GM18520 (cell line): ENCODE measurements at regions not wholly inside any gene's neighbourhood (a gene's known extent, or its start where the extent isn't known, plus 50 kb on each side); places are given as distances from the start of the nearest gene placed in this dataset.
"Not testable (repeated sequence)": the region's sequence is repeated elsewhere in the genome, so short reads cannot be mapped to it uniquely, and the experiment has no call there.

Experiments
- ATAC-seq: cut with Tn5 transposase; IDR thresholded peaks from one replicate; pipeline ENCODE4 v1.9.1; 2021; ENCODE audit not compliant: unreplicated experiment

- peak; percentile 89 for ATAC-seq
These were observed 58.9 kb upstream of the THUMPD2 start for GRCh38 chr2:39837856-39838453.

- no peak for ATAC-seq
These were observed 57.6 kb upstream of the THUMPD2 start for GRCh38 chr2:39836638-39837037.

GRCh38 chr2:39834426-39834825, 55.4 kb upstream of the THUMPD2 start:
- no peak for ATAC-seq

GRCh38 chr2:39830610-39831009, 51.6 kb upstream of the THUMPD2 start:
- not testable (repeated sequence) for ATAC-seq
